ENCODE measurements at regions not wholly inside any gene's neighbourhood (a gene's known extent, or its start where the extent isn't known, plus 50 kb on each side); places are given as distances from the start of the nearest gene placed in this dataset.

DNA sequence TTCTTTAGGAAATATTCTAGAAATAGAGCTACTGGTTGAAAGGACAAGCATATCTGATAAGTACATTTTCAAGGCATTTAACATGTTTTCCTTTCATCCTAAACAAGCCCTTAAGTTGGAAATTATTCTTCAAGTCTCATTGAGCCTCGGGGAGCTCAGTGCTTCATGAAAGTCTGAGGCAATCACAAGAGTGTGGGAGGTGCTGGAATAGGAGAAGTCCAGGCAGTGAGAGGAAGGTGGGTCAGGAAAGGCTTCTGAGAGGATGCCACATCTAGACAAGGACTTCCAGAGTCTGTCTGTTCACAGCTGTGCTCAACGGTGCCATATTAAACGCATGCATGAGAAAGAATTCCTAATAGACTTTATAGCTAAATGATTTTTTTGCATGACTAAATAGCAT is 69.8 kb downstream of the CD83 start:
- H3K4me1 ChIP-seq (ENCODE audit: control insufficient read depth in 3 of 3, insufficient read depth in 3 of 3, low read length in 3 of 3): peaks cover 0 to 2% (median 0%) of the 10 kb centered on the region in 3 donors
- no peak overlapping the region for H3K4me3 ChIP-seq (ENCODE audit: low read length in 3 of 3)
- no peak overlapping the region for H3K9ac ChIP-seq (ENCODE audit: low read depth in 1 of 3, low read length in 3 of 3)
- no peaks in the 10 kb centered on the region for H3K9me3 ChIP-seq (ENCODE audit: control insufficient read depth in 3 of 3, low read length in 3 of 3)
- H3K36me3 ChIP-seq (ENCODE audit: control insufficient read depth in 3 of 3, insufficient read depth in 3 of 3, low read length in 3 of 3): no peaks in the 10 kb centered on the region
- H3K27ac ChIP-seq (ENCODE audit: low read depth, low read length): no peak overlapping the region
- peaks cover 0 to 3% (median 0%) of the 10 kb centered on the region in 3 donors for H3K27me3 ChIP-seq (ENCODE audit: control insufficient read depth in 3 of 3, insufficient read depth in 3 of 3, low read length in 3 of 3)

DNA sequence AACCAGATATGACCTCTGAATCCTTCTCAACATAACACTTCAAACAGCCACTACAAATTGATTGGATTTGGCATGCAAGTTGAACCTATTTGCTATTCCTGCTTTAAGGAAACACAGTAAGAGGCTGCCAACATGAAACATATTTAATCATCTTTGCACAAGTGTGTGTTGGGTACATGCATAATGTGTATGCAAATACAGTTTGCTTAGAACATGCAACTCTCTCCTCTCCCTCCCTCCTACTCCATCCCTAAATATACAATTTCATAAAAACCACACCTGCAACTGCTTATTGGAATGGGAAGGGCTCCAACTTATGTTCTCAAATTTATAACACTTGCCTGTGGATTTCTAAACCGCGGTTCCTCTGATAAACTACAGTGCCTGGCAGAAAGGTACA is 71.5 kb downstream of the CD83 start:
- Histone ChIP-seq H3K9ac (ENCODE audit: low read depth in 1 of 3, low read length in 3 of 3) (no peak overlapping the region), H3K27ac (ENCODE audit: low read depth, low read length) (no peak overlapping the region), H3K9me3 (ENCODE audit: control insufficient read depth in 3 of 3, low read length in 3 of 3) (no peaks in the 10 kb centered on the region), H3K27me3 (ENCODE audit: control insufficient read depth in 3 of 3, insufficient read depth in 3 of 3, low read length in 3 of 3) (peaks cover 0 to 3% (median 0%) of the 10 kb centered on the region in 3 donors), H3K4me3 (ENCODE audit: low read length in 3 of 3) (no peak overlapping the region), H3K4me1 (ENCODE audit: control insufficient read depth in 3 of 3, insufficient read depth in 3 of 3, low read length in 3 of 3) (peaks cover 0 to 2% (median 0%) of the 10 kb centered on the region in 3 donors), H3K36me3 (ENCODE audit: control insufficient read depth in 3 of 3, insufficient read depth in 3 of 3, low read length in 3 of 3) (no peaks in the 10 kb centered on the region)

DNA sequence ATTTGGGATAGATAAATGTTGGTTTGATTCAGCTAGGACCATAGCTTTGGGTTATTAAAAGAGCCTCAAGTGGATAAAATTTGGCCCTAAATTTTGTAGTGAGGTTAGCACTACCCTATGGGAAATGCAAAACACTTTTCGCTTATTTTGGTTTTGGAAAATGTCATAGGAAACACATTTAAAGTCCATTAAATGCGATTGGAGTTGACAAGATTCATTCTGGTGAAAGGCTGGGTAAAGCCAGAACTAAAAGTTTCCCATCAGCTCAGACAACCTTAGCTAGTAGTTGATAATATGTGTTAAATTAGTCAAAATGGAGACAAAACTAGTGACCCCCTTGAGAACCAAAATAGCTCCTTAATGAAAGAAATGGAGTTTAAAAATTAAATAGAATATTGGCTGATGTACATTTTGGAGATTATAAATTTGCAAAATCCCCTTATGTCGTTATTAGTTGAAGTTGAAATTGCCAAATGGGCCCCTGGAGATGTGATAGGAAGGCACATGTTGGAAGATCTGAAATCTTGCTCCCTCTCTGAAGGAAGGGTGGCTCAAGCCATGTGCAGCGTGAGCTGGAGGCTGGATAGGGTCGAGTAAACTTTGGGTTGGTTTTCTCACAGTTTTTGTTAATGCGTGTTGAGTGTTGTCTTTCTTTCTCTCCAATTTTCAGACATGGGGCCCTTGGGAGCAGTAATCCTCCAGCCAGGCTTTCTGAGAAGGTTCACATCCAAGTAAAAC is 72.8 kb downstream of the CD83 start:
- Histone ChIP-seq H3K4me3 (ENCODE audit: low read length in 3 of 3) (no peak overlapping the region), H3K9ac (ENCODE audit: low read depth in 1 of 3, low read length in 3 of 3) (no peak overlapping the region), H3K9me3 (ENCODE audit: control insufficient read depth in 3 of 3, low read length in 3 of 3) (no peaks in the 10 kb centered on the region), H3K27ac (ENCODE audit: low read depth, low read length) (no peak overlapping the region), H3K27me3 (ENCODE audit: control insufficient read depth in 3 of 3, insufficient read depth in 3 of 3, low read length in 3 of 3) (peaks cover 0 to 3% (median 0%) of the 10 kb centered on the region in 3 donors), H3K36me3 (ENCODE audit: control insufficient read depth in 3 of 3, insufficient read depth in 3 of 3, low read length in 3 of 3) (no peaks in the 10 kb centered on the region), H3K4me1 (ENCODE audit: control insufficient read depth in 3 of 3, insufficient read depth in 3 of 3, low read length in 3 of 3) (peaks cover 0 to 2% (median 0%) of the 10 kb centered on the region in 3 donors)

DNA sequence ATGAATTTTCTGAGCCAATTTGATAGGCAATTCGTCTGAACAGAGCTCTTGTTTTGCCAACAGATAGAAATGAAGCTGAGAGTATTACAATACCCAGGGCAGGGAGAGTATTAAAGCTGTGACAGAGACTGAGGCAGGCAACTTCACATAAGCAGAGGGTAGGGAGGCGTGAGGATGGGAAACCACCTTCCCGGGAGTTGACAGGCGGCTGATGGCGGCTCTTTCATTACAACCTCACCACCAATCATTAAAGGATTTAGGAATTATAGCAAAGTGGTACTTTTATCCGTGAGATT is 73.3 kb downstream of the CD83 start:
- Histone ChIP-seq H3K9me3 (ENCODE audit: control insufficient read depth in 3 of 3, low read length in 3 of 3) (no peaks in the 10 kb centered on the region), H3K27ac (ENCODE audit: low read depth, low read length) (no peak overlapping the region), H3K4me3 (ENCODE audit: low read length in 3 of 3) (no peak overlapping the region), H3K9ac (ENCODE audit: low read depth in 1 of 3, low read length in 3 of 3) (no peak overlapping the region), H3K4me1 (ENCODE audit: control insufficient read depth in 3 of 3, insufficient read depth in 3 of 3, low read length in 3 of 3) (peaks cover 0 to 2% (median 0%) of the 10 kb centered on the region in 3 donors), H3K36me3 (ENCODE audit: control insufficient read depth in 3 of 3, insufficient read depth in 3 of 3, low read length in 3 of 3) (no peaks in the 10 kb centered on the region), H3K27me3 (ENCODE audit: control insufficient read depth in 3 of 3, insufficient read depth in 3 of 3, low read length in 3 of 3) (peaks cover 0 to 3% (median 0%) of the 10 kb centered on the region in 3 donors)

DNA sequence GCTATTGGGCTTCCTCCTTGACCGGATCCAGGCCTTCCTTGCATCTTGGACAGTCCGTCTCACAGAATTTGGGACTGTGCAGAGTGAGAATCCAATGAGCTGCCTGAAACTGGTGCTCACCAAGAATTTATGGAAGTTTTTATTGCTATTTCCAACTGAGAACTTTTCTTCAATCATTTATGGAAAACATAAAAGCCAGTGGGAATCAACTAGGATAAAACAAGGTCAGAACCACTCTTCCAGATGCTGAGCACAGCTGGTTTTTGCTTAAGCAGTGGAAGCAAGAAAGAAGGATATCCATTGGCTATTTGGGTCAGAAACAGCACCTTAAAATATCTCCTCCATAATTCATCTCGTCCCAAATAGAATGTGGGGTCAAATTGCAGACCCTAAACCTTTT is 74.2 kb downstream of the CD83 start:
- H3K27ac ChIP-seq (ENCODE audit: low read depth, low read length): no peak overlapping the region
- H3K9ac ChIP-seq (ENCODE audit: low read depth in 1 of 3, low read length in 3 of 3): no peak overlapping the region

DNA sequence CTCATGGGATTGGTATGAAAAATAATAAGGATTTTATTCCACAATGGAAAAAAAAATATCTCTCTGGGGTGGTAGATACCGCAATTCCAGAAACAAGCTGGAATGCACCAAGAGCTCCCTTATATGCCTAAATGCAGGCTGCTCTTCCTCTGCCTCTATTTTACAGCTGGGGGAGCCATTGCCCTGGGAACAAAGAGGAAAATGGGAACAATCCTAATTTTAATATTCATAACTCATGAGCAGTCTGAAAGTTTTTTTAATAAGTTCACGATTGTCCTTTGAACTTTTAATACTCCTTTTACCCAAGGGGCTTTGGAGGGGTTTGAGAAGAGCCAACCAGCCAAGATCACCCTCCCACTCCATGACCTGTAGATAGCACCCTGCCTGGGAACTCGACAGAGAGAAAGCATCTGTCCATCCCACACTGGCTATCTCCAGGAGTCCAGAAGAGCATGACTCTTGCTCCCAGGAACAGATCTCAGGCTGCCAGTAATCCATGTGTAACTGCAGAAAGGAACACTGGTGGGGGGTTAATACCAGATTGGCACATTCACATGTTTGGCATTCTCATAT is 74.7 kb downstream of the CD83 start:
- no peak overlapping the region for H3K27ac ChIP-seq (ENCODE audit: low read depth, low read length)
- no peak overlapping the region for H3K9ac ChIP-seq (ENCODE audit: low read depth in 1 of 3, low read length in 3 of 3)

More for the DNA sequence above, 74.2 kb downstream of the CD83 start:
- Histone ChIP-seq H3K4me3 (ENCODE audit: low read length in 3 of 3) (no peak overlapping the region), H3K36me3 (ENCODE audit: control insufficient read depth in 3 of 3, insufficient read depth in 3 of 3, low read length in 3 of 3) (no peaks in the 10 kb centered on the region), H3K4me1 (ENCODE audit: control insufficient read depth in 3 of 3, insufficient read depth in 3 of 3, low read length in 3 of 3) (peaks cover 0 to 2% (median 0%) of the 10 kb centered on the region in 3 donors), H3K27me3 (ENCODE audit: control insufficient read depth in 3 of 3, insufficient read depth in 3 of 3, low read length in 3 of 3) (peaks cover 0 to 3% (median 0%) of the 10 kb centered on the region in 3 donors), H3K9me3 (ENCODE audit: control insufficient read depth in 3 of 3, low read length in 3 of 3) (no peaks in the 10 kb centered on the region)

DNA sequence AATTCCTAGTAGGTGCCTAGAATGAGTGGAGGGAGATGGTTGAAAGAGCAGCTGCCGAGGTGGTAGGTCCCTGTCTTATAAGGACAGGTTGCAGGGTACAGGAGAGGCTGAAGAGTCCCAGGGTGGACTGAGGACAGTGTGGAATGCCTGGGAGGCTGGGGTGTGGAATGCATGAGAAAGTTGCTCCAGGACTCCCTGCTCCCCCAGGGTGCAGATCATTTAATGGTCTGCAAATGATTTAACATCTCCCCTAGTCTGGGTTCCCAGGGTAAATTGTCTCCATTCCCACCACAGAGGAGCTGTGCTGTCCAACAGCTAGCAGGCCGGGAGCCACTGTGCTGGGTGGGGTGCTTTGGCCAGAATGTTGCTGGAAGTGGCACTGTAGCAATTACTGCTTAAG is 76.0 kb downstream of the CD83 start:
- H3K27me3 ChIP-seq (ENCODE audit: control insufficient read depth in 3 of 3, insufficient read depth in 3 of 3, low read length in 3 of 3): peaks cover 0 to 3% (median 0%) of the 10 kb centered on the region in 3 donors
- H3K9ac ChIP-seq (ENCODE audit: low read depth in 1 of 3, low read length in 3 of 3): no peak overlapping the region
- H3K4me3 ChIP-seq (ENCODE audit: low read length in 3 of 3): no peak overlapping the region
- no peaks in the 10 kb centered on the region for H3K9me3 ChIP-seq (ENCODE audit: control insufficient read depth in 3 of 3, low read length in 3 of 3)
- no peaks in the 10 kb centered on the region for H3K36me3 ChIP-seq (ENCODE audit: control insufficient read depth in 3 of 3, insufficient read depth in 3 of 3, low read length in 3 of 3)
- H3K4me1 ChIP-seq (ENCODE audit: control insufficient read depth in 3 of 3, insufficient read depth in 3 of 3, low read length in 3 of 3): peaks cover 0 to 2% (median 0%) of the 10 kb centered on the region in 3 donors
- no peak overlapping the region for H3K27ac ChIP-seq (ENCODE audit: low read depth, low read length)

More for the DNA sequence above, 74.7 kb downstream of the CD83 start:
- no peaks in the 10 kb centered on the region for H3K36me3 ChIP-seq (ENCODE audit: control insufficient read depth in 3 of 3, insufficient read depth in 3 of 3, low read length in 3 of 3)
- no peak overlapping the region for H3K4me3 ChIP-seq (ENCODE audit: low read length in 3 of 3)
- H3K4me1 ChIP-seq (ENCODE audit: control insufficient read depth in 3 of 3, insufficient read depth in 3 of 3, low read length in 3 of 3): peaks cover 0 to 2% (median 0%) of the 10 kb centered on the region in 3 donors
- H3K27me3 ChIP-seq (ENCODE audit: control insufficient read depth in 3 of 3, insufficient read depth in 3 of 3, low read length in 3 of 3): peaks cover 0 to 3% (median 0%) of the 10 kb centered on the region in 3 donors
- H3K9me3 ChIP-seq (ENCODE audit: control insufficient read depth in 3 of 3, low read length in 3 of 3): no peaks in the 10 kb centered on the region

DNA sequence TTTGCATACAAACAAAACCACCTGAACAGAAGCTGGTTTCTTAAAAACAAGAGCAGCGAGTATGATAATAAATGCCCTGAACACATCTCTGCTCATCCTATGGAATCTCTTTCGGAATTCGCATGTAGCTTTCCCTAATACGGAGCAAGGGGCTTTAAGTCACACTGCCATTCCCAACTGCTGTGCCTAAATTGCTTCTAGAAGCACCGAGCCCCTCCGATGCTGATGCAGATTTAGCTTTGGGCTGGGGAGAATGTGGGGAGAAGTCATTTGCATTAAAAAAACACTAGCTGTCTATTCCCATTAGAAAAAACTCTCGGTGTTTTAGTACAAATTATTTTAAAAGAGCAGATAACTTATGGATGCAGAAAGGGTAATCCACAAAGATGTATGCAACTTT is 76.9 kb downstream of the CD83 start:
- no peak overlapping the region for H3K27ac ChIP-seq (ENCODE audit: low read depth, low read length)
- peaks cover 0 to 3% (median 0%) of the 10 kb centered on the region in 3 donors for H3K27me3 ChIP-seq (ENCODE audit: control insufficient read depth in 3 of 3, insufficient read depth in 3 of 3, low read length in 3 of 3)
- no peaks in the 10 kb centered on the region for H3K36me3 ChIP-seq (ENCODE audit: control insufficient read depth in 3 of 3, insufficient read depth in 3 of 3, low read length in 3 of 3)
- no peaks in the 10 kb centered on the region for H3K9me3 ChIP-seq (ENCODE audit: control insufficient read depth in 3 of 3, low read length in 3 of 3)
- no peak overlapping the region for H3K4me3 ChIP-seq (ENCODE audit: low read length in 3 of 3)
- peaks cover 0 to 2% (median 0%) of the 10 kb centered on the region in 3 donors for H3K4me1 ChIP-seq (ENCODE audit: control insufficient read depth in 3 of 3, insufficient read depth in 3 of 3, low read length in 3 of 3)
- no peak overlapping the region for H3K9ac ChIP-seq (ENCODE audit: low read depth in 1 of 3, low read length in 3 of 3)

DNA sequence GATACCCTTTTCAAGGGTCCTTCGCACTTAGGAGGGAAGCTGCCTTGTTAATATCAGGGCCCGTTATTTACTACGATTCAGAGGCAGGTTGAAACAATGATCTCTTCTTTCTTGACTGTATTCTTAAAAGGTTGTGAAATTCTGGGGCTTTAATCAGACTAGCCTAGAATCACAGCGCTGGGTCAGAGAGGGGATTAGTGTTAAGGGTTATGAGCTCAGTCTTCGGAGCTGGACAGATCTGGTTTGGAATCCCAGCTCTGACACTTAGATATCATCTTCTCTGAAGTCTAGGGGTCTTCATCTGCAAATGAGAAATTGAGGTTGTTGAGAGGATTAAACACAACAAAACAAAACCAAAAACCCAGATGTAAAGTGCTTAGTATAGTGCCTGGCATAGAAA is 77.4 kb downstream of the CD83 start:
- Histone ChIP-seq H3K9ac (ENCODE audit: low read depth in 1 of 3, low read length in 3 of 3) (no peak overlapping the region), H3K9me3 (ENCODE audit: control insufficient read depth in 3 of 3, low read length in 3 of 3) (peaks cover 0 to under 1% (median 0%) of the 10 kb centered on the region in 3 donors), H3K4me1 (ENCODE audit: control insufficient read depth in 3 of 3, insufficient read depth in 3 of 3, low read length in 3 of 3) (peaks cover 0 to 2% (median 0%) of the 10 kb centered on the region in 3 donors), H3K4me3 (ENCODE audit: low read length in 3 of 3) (no peak overlapping the region), H3K27ac (ENCODE audit: low read depth, low read length) (no peak overlapping the region), H3K27me3 (ENCODE audit: control insufficient read depth in 3 of 3, insufficient read depth in 3 of 3, low read length in 3 of 3) (peaks cover 0 to 3% (median 0%) of the 10 kb centered on the region in 3 donors), H3K36me3 (ENCODE audit: control insufficient read depth in 3 of 3, insufficient read depth in 3 of 3, low read length in 3 of 3) (no peaks in the 10 kb centered on the region)

DNA sequence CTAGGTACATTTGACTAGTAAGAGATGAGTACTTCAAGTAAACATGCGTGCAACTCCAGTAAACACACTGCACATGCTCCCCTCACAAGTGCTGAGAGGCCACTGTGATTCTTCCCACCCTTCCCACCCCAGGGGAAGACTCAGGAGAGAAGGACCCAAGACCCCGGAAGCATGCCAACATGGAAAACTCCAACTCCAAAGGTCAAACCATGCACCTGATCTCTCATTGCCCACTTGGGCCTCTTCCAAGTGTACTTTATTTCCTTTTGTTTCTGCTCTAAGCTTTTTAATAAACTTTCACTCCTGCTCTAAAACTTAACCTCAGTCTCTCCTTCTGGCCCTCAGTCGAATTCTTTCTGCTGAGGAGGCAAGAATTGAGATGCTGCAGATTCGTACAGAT is 78.5 kb downstream of the CD83 start:
- no peak overlapping the region for H3K9ac ChIP-seq (ENCODE audit: low read depth in 1 of 3, low read length in 3 of 3)
- H3K4me1 ChIP-seq (ENCODE audit: control insufficient read depth in 3 of 3, insufficient read depth in 3 of 3, low read length in 3 of 3): no peaks in the 10 kb centered on the region
- H3K27ac ChIP-seq (ENCODE audit: low read depth, low read length): no peak overlapping the region
- H3K27me3 ChIP-seq (ENCODE audit: control insufficient read depth in 3 of 3, insufficient read depth in 3 of 3, low read length in 3 of 3): peaks cover 0 to 3% (median 0%) of the 10 kb centered on the region in 3 donors
- H3K9me3 ChIP-seq (ENCODE audit: control insufficient read depth in 3 of 3, low read length in 3 of 3): peaks cover 0 to 2% (median 0%) of the 10 kb centered on the region in 3 donors
- H3K4me3 ChIP-seq (ENCODE audit: low read length in 3 of 3): no peak overlapping the region
- no peaks in the 10 kb centered on the region for H3K36me3 ChIP-seq (ENCODE audit: control insufficient read depth in 3 of 3, insufficient read depth in 3 of 3, low read length in 3 of 3)
